GM12892 (cell line): ENCODE measurements at regions not wholly inside any gene's neighbourhood (a gene's known extent, or its start where the extent isn't known, plus 50 kb on each side); places are given as distances from the start of the nearest gene placed in this dataset.

Source experiments
- POLR2A ChIP-seq: IDR thresholded peaks from 2 replicates; pipeline ENCODE4 v1.6.1; 2011; ENCODE audit warnings: low read depth, low read length, control low read depth
- TAF1 ChIP-seq: IDR thresholded peaks from 2 replicates; pipeline ENCODE4 v1.6.1; 2011; ENCODE audit warnings: low read depth, mild to moderate bottlenecking, control low read depth, low read length, borderline replicate concordance

DNA sequence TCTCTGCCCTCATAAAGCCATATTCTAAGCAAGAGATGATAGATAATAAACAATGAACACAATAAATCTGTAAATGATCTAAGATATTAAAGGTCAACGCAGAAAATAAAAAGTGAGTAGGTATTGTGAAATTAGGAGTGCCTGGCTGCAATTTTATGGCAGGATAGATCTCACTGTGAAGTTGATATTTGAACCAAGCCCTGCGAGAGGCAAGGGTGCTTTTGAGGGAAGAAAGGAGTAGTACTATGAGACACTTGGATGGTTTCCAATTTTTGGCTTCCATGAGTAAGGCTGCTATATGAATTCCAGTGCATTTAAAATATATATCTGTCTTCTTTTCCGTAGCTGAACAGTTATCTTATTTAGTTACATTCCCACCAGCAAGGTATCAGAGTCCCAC, 720.0 kb upstream of the CNTN5 start:
- no peak for TF ChIP-seq TAF1
- no peak for TF ChIP-seq POLR2A
